ENCODE measurements at regions not wholly inside any gene's neighbourhood (a gene's known extent, or its start where the extent isn't known, plus 50 kb on each side); places are given as distances from the start of the nearest gene placed in this dataset.
"Not testable (repeated sequence)": the region's sequence is repeated elsewhere in the genome, so short reads cannot be mapped to it uniquely, and the experiment has no call there.

DNA sequence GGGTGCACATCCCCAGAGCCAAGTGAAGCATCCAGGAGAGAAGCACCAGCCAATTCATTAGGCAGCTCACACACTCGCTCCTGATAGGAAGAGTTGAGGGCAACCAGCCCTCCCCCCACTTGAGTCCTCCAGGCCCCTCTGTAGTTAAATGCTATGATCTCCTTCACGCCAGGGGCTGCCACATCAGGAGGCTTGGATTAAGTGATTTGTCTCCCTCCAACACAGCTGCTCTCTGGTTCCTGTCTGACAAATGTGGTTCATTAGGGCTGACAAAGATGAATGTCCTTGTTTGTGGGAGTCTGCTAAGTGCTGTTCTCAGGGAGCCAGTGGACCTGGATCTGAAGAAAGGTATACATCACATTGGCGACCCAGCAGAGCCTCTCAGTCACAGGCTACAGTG is 94.5 kb upstream of the WSCD1 start:
- no peak for DNase-seq

GRCh38 chr17:5976251-5976650 is 93.9 kb upstream of the WSCD1 start:
- no peak for DNase-seq

DNA sequence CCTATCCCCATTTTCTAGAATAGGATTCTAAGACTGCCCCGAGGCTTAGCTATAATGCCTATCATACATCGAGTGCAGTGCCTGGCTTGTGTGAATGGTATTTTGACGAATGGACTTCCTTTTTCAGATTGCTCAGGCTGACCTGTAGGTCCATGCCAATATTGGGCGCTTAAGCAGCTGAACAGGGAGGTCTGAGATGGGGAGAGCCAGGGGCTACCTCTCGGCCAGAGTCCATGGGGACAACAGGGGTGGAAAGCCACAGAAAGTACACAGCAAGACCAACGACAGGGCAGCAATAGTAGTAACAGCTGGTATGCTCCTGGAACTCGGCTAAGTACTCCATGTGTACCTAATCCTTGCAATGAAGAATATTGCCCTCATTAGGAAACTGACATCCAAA is 91.7 kb upstream of the WSCD1 start:
- no peak for DNase-seq

DNA sequence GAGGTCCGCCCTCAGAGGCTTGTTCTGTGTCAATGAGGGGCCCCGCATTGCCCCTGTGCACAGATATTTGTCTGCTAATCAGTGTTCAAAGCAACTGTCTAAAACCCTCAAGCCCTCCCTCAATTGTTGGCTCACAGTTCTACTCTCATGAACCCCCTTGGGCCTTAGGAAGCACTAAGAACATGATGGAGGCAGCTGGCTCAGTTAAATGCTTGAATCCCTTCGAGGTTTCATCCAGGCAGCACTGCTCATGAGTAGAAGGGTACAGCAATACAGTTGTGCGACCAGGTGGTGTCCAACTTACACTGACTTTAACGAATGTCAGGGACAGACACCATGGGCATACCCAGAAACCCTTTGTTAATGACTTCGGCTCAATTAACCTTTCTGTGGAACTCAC is 89.2 kb upstream of the WSCD1 start:
- no peak for DNase-seq

- no peak for DNase-seq
These were observed 83.5 kb upstream of the WSCD1 start for GRCh38 chr17:5986644-5987043.

GRCh38 chr17:6000426-6000825 is 69.8 kb upstream of the WSCD1 start:
- no peak for DNase-seq

DNA sequence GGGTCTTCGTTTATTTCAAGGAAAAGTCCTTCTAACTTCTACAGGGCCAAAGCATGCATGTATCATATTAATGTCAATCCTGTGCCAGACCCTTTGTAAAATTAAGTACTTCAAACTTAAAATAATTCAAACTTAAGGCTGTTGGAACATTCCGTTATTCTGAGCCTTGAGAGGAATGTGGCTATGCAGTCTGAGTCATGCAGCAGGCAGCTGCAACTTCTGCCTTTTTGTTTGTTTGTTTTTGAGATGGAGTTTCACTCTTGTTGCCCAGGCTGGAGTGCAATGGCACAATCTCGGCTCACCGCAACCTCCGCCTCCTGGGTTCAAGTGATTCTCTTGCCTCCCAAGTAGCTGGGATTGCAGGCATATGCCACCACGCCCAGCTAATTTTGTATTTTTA is 67.0 kb upstream of the WSCD1 start:
- not testable (repeated sequence) for DNase-seq

- DNase-seq = no peak
These were observed 64.2 kb upstream of the WSCD1 start for GRCh38 chr17:6005939-6006338.

- DNase-seq = no peak
These were observed 59.0 kb upstream of the WSCD1 start for GRCh38 chr17:6011206-6011605.

- no peak for DNase-seq
These were observed 51.4 kb upstream of the WSCD1 start for GRCh38 chr17:6018788-6019187.

GRCh38 chr17:6019959-6020358 is 50.2 kb upstream of the WSCD1 start:
- DNase-seq = no peak

- DNase-seq = no peak
These were observed 49.7 kb upstream of the WSCD1 start for GRCh38 chr17:6020376-6021010.

Measured in NCI-H1105 (cell line).